Lung microvascular endothelial cell (primary cell): ENCODE measurements at regions not wholly inside any gene's neighbourhood (a gene's known extent, or its start where the extent isn't known, plus 50 kb on each side); places are given as distances from the start of the nearest gene placed in this dataset.
"Not testable (repeated sequence)": the region's sequence is repeated elsewhere in the genome, so short reads cannot be mapped to it uniquely, and the experiment has no call there.

Source experiments
- DNase-seq, 2 donors: peaks; one replicate each; pipeline versions ENCODE4 v3.0.0 to v3.0.0-alpha.2; 2010; ENCODE audit warnings: low read depth in 2 of 2

DNA sequence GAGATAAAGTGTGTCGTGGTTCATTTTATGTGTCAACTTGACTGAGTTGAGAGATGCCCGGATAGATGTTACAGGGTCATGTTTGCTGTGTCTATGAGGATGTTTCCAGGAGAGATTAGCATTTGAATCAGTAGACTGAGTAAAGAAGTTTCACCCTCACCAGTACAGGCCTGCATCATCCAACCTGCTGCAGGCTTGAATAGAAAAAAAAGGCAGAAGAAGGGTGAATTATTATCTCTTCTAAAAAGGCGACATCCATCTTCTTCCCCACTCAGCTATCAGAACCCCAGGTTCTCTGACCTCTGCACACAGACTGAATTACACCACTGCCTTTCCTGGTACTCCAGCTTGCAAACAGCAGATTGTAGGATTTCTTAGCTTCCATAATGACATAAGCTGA, 1293.7 kb upstream of the FLRT2 start:
- no peak for DNase-seq

DNA sequence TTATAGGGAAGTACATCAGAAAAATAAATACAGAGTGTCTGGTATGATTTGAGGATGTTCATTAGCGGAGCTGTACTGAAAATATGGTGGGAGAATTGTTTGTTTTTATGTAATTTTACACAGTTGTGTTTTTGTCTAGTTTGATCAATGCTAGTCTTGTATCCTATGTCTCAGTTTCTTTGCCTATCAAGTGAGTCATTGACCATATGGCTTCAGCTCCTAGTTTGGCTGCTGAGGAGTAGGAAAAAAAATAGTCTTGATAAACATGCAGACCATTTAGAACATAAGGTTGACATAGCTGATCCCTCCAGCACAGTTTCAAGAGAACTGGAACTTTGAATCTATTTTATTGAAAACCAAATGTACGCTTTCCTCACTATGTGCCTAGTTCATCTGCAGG, 1292.1 kb upstream of the FLRT2 start:
- no peak for DNase-seq

- no peak for DNase-seq
Measured at GRCh38 chr14:84247693-84248092, 1282.3 kb upstream of the FLRT2 start.

DNA sequence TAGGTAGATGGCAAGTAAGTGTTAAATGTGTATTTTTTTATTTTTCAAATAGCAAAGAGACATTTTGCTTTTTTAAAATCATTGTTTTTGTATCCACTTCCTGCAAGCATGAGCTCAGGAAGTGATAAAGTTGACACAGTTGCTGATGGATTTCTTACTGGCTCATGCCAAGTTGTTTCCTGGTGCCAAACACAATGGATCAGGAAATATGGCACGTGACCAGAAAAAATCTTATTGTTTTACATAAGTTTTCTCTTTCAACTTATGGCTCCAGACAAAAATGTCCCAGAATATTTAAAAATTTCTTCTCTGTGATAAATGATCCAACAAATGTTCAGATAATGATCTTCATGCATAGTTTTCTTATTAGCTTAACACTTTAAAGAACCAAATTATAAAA, 1279.1 kb upstream of the FLRT2 start:
- DNase-seq: peak; percentile 96 to 97

DNA sequence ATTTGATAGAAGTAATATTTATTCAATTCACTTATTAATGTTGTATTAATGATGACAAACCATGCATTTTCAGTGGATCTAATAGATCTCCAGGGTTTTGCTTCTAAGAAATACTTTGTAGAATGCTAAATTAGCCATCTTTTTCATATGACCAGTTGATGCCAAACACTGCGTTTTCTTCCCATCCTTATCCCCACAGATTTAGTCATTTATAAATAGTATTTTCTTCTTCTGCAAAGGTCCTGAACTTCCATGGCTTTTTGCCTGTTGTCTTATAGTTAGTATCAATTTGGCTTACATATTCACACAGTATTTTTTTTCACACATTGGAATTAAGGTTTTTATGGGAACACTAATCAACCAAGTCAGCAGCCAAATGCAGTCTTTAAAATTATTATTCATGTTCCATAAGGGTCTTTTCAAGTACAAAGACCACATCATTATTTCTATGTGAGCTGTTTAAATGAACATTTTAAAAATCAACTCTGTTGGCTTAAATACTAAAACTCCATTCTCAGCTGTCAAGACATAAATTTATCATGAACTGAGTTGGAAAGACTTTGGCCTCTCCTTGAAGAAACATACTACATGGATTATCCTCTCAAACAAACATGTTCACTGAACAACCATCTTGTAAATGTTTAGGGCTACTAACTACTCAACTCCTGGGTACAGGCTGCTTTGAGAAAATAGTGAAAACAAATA, 1278.4 kb upstream of the FLRT2 start:
- no peak for DNase-seq

- DNase-seq: peak; percentile 24 to 87
Measured at GRCh38 chr14:84252706-84253105, 1277.2 kb upstream of the FLRT2 start.

- DNase-seq: peak in 1 of 2 donors; percentile 40
Measured at GRCh38 chr14:84253326-84253725, 1276.6 kb upstream of the FLRT2 start.

DNA sequence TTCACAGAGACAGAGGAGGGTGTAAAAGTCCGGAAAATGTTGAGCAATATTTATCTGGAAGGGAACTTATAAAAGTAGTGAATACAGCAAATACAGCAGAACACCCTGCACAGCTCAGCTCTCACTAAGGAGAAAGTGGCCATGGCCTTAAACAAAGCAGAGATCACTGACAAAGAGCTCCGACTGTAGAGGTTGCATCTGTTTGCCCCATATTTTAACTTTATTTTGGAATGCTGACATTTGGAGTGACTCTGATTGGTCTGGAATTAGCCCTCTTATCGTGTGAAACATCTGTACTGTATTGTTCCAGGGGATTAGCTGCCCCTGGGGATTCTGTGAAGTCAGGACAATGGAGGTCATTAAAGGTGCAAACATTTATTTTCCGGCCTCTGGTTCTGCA, 1275.7 kb upstream of the FLRT2 start:
- DNase-seq: peak; percentile 90 to 98

- no peak for DNase-seq
Measured at GRCh38 chr14:84262932-84263331, 1267.0 kb upstream of the FLRT2 start.

DNA sequence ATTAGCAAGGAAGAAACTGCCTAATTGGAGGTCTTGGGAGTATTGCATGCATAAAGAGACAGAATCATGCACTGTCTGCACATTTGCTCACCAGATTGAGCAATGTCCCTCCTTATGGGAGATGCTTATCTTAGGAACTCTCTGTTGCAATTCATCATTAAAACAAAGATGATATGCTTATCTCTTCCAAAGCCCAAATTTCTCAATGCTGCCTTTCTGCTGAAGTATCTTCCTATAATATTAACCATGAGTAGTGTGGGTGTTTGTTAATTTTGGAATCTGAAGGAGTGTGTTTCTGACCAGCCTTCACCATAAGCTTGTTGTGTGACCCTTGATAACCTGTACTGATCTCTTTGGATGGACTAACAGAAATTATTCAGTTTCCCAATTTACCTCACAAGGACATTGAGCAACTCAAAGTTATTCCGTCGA, 1257.6 kb upstream of the FLRT2 start:
- DNase-seq: no peak

DNA sequence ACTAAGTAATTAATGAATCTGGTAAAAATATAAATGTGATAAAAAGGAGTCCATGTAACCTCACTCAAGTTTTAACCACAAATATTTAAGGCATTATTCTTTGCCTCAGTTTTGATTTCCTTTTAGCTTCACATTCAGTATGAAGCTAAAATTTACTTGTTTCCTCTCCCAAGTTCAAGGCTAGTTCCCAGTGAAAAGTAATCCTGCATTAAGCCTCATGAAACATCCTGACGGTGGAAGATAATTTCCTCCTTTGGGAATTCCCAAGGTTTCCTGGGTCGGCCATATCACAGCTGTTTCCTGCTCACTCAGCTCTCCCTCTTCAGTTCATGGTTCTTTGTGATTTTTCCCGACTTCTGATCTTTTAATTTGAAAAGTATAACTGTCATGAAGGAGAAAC, 1256.8 kb upstream of the FLRT2 start:
- DNase-seq: peak; percentile 3 to 74

GRCh38 chr14:84282618-84283017, 1247.3 kb upstream of the FLRT2 start:
- no peak for DNase-seq

GRCh38 chr14:84288781-84289180, 1241.2 kb upstream of the FLRT2 start:
- DNase-seq: no peak

- DNase-seq: no peak
Measured at GRCh38 chr14:84298663-84299195, 1231.2 kb upstream of the FLRT2 start.

- no peak for DNase-seq
Measured at GRCh38 chr14:84303140-84303539, 1226.8 kb upstream of the FLRT2 start.

GRCh38 chr14:84312551-84312950, 1217.4 kb upstream of the FLRT2 start:
- DNase-seq: no peak

DNA sequence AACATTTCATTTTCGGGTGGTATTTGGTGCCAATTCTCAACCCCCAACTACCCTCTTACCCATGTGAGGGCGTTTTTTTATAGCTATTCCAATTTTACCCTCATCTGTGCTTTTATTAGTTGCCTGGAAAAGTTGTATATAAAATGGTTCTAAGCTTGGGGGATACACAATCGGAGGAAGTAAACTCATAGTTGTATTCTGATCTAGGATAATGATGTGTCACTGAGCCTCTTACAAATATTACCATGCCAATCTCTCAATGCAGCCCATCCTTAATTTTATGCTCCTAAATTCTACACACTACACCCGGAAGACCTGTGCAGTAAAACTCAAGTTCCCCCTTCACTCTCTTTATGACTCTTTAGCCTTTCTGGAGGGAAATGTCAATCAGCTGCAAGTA, 1206.5 kb upstream of the FLRT2 start:
- peak; percentile 28 to 57 for DNase-seq

GRCh38 chr14:84323978-84324377, 1206.0 kb upstream of the FLRT2 start:
- peak; percentile 70 to 77 for DNase-seq

- DNase-seq: no peak
Measured at GRCh38 chr14:84336433-84336832, 1193.5 kb upstream of the FLRT2 start.

DNA sequence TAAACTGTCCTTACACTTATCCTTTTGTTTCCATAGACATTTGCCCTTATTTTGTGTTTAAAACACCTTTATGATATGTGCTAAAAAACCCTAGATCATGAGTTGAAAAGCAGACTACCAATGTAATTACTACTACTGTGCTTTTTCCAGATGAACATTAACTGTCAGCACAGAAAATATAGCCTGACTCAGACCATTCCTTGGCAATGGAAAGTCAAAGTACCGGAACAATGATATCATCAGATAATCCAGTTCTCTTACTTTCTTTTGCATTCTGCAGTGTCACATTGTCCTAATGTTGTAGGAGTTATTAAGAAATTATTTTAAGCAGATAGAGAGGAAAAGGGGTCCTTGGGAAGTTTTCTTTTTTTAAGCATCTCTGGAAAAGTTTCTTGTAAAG, 1189.0 kb upstream of the FLRT2 start:
- peak in 1 of 2 donors; percentile 46 for DNase-seq

DNA sequence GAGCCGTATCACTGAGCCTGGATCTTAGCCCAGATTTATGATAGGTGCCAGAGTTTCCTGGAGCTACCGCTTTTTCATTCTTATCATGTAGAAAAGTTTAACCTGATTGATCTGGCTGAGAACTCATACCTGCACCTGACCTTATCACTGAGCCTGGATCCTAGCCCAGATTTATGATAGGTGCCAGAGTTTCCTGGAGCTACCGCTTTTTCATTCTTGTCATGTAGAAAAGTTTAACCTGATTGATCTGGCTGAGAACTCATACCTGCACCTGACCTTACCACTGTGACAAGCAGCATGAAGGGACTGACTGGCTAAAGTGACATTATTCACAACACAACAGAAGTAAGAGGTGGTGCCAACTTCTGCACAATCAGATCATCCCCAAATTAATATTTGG, 1188.1 kb upstream of the FLRT2 start:
- not testable (repeated sequence) for DNase-seq

- peak; percentile 14 to 65 for DNase-seq
Measured at GRCh38 chr14:84343656-84344055, 1186.3 kb upstream of the FLRT2 start.

DNA sequence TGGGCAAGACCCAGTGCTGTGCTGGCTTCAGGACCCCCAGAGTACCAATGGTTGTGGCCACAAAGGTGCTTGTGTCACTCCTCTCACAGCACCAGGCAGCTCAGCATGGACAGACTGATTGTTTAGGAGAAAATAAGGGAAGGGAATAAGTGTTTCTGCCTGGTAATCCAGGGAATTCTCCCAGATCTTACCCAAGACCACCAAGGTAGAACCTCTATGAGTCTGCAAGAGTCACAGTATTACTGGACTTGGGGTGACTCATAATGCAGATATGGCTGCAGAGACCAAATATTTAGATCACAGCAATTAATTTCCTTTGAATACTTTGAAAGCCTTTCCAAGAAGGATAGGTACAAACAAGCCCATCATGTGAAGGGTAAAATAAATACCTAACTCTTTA, 1178.3 kb upstream of the FLRT2 start:
- DNase-seq: no peak

GRCh38 chr14:84361476-84361875, 1168.5 kb upstream of the FLRT2 start:
- DNase-seq: peak; percentile 37 to 78
